ENCODE measurements at regions not wholly inside any gene's neighbourhood (a gene's known extent, or its start where the extent isn't known, plus 50 kb on each side); places are given as distances from the start of the nearest gene placed in this dataset.

- TF ChIP-seq CTCF (IDR thresholded peaks at IDR 0.05; ENCODE audit: extremely low read depth, missing control alignments) = no peak
Measured at GRCh38 chr3:40969341-40969740, 230.0 kb upstream of the CTNNB1 start.

GRCh38 chr3:40969756-40970466, 229.4 kb upstream of the CTNNB1 start:
- DNase-seq (ENCODE audit: low spot score) = no peak
- TF ChIP-seq CTCF (IDR thresholded peaks at IDR 0.05; ENCODE audit: extremely low read depth, missing control alignments) = no peak

More at GRCh38 chr3:40969341-40969740, 230.0 kb upstream of the CTNNB1 start:
- no peak for DNase-seq (ENCODE audit: low spot score)

- no peak for TF ChIP-seq CTCF (IDR thresholded peaks at IDR 0.05; ENCODE audit: extremely low read depth, missing control alignments)
- DNase-seq (ENCODE audit: low spot score) = peak; percentile 78
Measured at GRCh38 chr3:40971191-40972168, 227.8 kb upstream of the CTNNB1 start.

GRCh38 chr3:40972350-40972749, 227.0 kb upstream of the CTNNB1 start:
- TF ChIP-seq CTCF (IDR thresholded peaks at IDR 0.05; ENCODE audit: extremely low read depth, missing control alignments) = no peak
- no peak for DNase-seq (ENCODE audit: low spot score)

GRCh38 chr3:40973141-40973540, 226.2 kb upstream of the CTNNB1 start:
- no peak for TF ChIP-seq CTCF (IDR thresholded peaks at IDR 0.05; ENCODE audit: extremely low read depth, missing control alignments)
- no peak for DNase-seq (ENCODE audit: low spot score)

- no peak for TF ChIP-seq CTCF (IDR thresholded peaks at IDR 0.05; ENCODE audit: extremely low read depth, missing control alignments)
- no peak for DNase-seq (ENCODE audit: low spot score)
Measured at GRCh38 chr3:40975711-40976121, 223.6 kb upstream of the CTNNB1 start.

GRCh38 chr3:40976241-40976640, 223.1 kb upstream of the CTNNB1 start:
- no peak for DNase-seq (ENCODE audit: low spot score)
- TF ChIP-seq CTCF (IDR thresholded peaks at IDR 0.05; ENCODE audit: extremely low read depth, missing control alignments) = no peak
